Mesothelial cell of epicardium (in vitro differentiated cells): ENCODE measurements at regions not wholly inside any gene's neighbourhood (a gene's known extent, or its start where the extent isn't known, plus 50 kb on each side); places are given as distances from the start of the nearest gene placed in this dataset.
"Not testable (repeated sequence)": the region's sequence is repeated elsewhere in the genome, so short reads cannot be mapped to it uniquely, and the experiment has no call there.

Experiments used
- DNase-seq, 2 experiments: peaks; one replicate each; pipeline ENCODE4 v3.0.0; 2021; ENCODE audit warnings: low spot score in 2 of 2; ENCODE audit not compliant: unreplicated experiment in 2 of 2
- H3K27ac Mint-ChIP-seq: 2 replicates; pipeline ENCODE4 v1.8.0; 2021; ENCODE audit warnings: mixed read lengths
- H3K27me3 Mint-ChIP-seq: 2 replicates; pipeline ENCODE4 v1.8.0; 2021; ENCODE audit warnings: low read depth, mixed read lengths
- H3K36me3 Mint-ChIP-seq: 2 replicates; pipeline ENCODE4 v1.8.0; 2021; ENCODE audit warnings: mixed read lengths
- H3K4me1 Mint-ChIP-seq: 2 replicates; pipeline ENCODE4 v1.8.0; 2021; ENCODE audit warnings: mixed read lengths
- H3K4me3 Mint-ChIP-seq: 2 replicates; pipeline ENCODE4 v1.8.0; 2021; ENCODE audit warnings: mild to moderate bottlenecking, moderate library complexity, mixed read lengths
- H3K9me3 Mint-ChIP-seq: 2 replicates; pipeline ENCODE4 v1.8.0; 2021; ENCODE audit warnings: mixed read lengths
- TF ChIP-seq, protein P1 (sequence below): fragments of 200-600 bp; sonication (generic); IDR thresholded peaks from one replicate; pipeline ENCODE4 v1.5.0; 2021; ENCODE audit warnings: antibody characterized with exemption; ENCODE audit not compliant: unreplicated experiment

DNA sequence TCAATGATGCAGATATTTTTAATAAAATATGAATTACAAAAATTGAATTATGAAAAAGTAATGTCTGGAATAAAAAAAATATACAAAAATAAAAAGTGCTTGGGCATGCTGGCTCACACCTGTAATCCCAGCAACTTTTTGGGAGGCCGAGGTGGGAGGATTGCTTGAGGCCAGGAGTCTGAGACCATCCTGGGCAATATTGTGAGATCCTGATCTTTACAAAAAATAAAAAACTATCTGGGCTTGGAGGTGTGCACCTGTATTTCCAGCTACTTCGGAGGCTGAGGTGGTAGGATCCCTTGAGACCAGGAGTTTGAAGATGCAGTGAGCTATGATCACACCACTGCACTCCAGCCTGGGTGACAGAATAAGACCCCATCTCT lies 141.8 kb downstream of the NPIPB5 start:
- Mint-ChIP-seq H3K9me3 (no peaks in the 10 kb centered on the region), H3K4me1 (no peaks in the 10 kb centered on the region), H3K27me3 (peaks cover 6% of the 10 kb centered on the region), H3K36me3 (no peaks in the 10 kb centered on the region), H3K4me3 (no peak overlapping the region), H3K27ac (no peak overlapping the region)
- TF ChIP-seq, protein P1, sequence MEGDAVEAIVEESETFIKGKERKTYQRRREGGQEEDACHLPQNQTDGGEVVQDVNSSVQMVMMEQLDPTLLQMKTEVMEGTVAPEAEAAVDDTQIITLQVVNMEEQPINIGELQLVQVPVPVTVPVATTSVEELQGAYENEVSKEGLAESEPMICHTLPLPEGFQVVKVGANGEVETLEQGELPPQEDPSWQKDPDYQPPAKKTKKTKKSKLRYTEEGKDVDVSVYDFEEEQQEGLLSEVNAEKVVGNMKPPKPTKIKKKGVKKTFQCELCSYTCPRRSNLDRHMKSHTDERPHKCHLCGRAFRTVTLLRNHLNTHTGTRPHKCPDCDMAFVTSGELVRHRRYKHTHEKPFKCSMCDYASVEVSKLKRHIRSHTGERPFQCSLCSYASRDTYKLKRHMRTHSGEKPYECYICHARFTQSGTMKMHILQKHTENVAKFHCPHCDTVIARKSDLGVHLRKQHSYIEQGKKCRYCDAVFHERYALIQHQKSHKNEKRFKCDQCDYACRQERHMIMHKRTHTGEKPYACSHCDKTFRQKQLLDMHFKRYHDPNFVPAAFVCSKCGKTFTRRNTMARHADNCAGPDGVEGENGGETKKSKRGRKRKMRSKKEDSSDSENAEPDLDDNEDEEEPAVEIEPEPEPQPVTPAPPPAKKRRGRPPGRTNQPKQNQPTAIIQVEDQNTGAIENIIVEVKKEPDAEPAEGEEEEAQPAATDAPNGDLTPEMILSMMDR: no peak
- no peak for DNase-seq

DNA sequence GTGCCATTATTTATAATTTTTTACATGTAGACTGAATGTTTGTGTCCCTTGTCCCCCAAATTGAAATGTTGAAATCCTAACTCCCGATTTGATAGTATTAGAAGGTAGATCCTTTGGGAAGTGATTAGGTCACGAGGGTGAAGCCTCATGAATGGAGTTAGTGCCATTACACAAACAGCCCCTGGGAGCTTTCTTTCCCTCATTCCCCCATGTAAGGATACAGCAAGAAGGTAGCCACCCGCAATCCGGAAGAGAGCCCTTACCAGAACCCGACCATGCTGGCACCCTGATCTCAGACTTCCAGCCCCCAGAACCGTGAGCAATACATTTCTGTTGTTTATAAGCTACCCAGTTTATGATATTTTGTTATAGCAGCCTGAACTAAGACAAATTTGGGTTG lies 143.2 kb downstream of the NPIPB5 start:
- H3K36me3 Mint-ChIP-seq: no peaks in the 10 kb centered on the region
- no peaks in the 10 kb centered on the region for H3K9me3 Mint-ChIP-seq
- H3K27ac Mint-ChIP-seq: no peak overlapping the region
- H3K27me3 Mint-ChIP-seq: peaks cover 6% of the 10 kb centered on the region
- no peak for DNase-seq
- H3K4me3 Mint-ChIP-seq: no peak overlapping the region
- H3K4me1 Mint-ChIP-seq: no peaks in the 10 kb centered on the region
- TF ChIP-seq, protein P1: no peak

DNA sequence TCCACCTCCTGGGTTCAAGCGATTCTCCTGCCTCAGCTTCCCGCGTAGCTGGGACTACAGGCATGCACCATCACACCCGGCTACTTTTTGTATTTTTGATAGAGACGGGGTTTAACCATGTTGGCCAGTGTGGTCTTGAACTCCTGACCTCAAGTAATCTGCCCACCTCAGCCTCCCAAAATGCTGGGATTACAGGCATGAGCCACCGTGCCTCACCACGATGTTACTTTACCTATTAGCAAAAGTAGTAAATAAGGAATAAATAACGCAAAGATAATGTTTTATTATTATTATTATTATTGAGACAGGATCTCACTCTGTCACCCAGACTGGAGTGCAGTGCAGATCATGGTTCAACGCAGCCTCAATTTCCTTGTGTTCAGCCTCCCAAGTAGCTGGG lies 145.9 kb downstream of the NPIPB5 start:
- H3K9me3 Mint-ChIP-seq, H3K4me1 Mint-ChIP-seq, DNase-seq, H3K4me3 Mint-ChIP-seq, H3K27ac Mint-ChIP-seq, H3K27me3 Mint-ChIP-seq, H3K36me3 Mint-ChIP-seq: not testable (repeated sequence)

DNA sequence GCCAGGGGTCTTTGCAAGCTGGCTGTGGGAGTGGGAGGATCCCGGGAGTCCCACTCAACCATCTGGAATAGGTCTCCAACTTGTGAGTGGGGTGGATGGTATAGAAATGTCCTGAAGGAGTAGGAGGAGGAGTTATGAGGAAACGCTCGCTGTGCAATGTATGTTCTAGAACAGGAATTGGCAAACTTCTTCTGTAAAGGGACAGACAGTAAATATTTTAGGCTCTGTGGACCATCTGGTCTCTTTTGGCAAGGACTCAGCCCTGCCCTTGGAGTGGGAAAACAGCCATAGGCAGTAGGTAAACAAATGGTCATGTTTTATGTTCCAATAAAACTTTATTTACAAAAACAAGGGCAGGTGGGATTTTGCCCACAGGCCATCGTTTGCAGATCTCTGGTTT lies 149.2 kb downstream of the NPIPB5 start:
- TF ChIP-seq, protein P1: no peak
- Mint-ChIP-seq H3K4me1 (no peaks in the 10 kb centered on the region), H3K27ac (no peak overlapping the region), H3K36me3 (no peaks in the 10 kb centered on the region), H3K27me3 (no peaks in the 10 kb centered on the region), H3K4me3 (no peak overlapping the region), H3K9me3 (no peaks in the 10 kb centered on the region)
- DNase-seq: no peak

DNA sequence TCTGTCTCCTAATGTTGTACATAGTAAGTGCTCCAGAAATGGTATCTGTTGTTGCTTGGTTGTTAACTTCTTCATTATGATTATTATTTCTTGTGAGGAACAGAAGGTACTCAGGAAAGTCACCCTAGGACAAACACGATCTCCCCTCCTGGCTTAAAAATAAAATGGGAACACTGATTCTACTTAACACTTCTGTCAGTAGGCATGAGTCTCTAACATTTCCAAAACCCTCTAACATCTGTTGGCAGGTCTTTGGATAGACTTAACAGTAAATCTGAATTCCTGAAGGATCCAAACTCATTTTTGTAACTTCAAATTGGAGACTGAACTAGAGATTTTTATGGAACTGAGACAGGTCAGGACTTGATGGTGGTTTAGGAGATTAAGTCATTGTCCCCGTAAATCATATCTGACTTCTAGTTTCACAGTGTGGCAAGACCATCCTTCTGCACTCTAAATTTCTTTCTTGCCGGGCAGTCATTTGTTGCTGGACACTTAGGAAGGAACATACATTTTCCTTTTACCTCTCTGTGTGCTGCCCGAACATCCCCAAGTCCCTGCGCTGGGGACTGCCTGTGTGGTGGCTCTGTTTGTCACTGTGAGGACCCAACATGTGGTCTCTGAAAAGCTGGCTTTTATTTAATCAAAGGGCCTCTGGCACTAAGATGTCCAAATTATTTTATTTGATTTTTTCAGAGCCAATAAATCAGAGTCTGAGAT lies 149.9 kb downstream of the NPIPB5 start:
- Mint-ChIP-seq H3K4me1 (no peaks in the 10 kb centered on the region), H3K27ac (no peak overlapping the region), H3K4me3 (no peak overlapping the region), H3K27me3 (no peaks in the 10 kb centered on the region), H3K36me3 (no peaks in the 10 kb centered on the region), H3K9me3 (no peaks in the 10 kb centered on the region)
- TF ChIP-seq, protein P1: no peak
- no peak for DNase-seq

DNA sequence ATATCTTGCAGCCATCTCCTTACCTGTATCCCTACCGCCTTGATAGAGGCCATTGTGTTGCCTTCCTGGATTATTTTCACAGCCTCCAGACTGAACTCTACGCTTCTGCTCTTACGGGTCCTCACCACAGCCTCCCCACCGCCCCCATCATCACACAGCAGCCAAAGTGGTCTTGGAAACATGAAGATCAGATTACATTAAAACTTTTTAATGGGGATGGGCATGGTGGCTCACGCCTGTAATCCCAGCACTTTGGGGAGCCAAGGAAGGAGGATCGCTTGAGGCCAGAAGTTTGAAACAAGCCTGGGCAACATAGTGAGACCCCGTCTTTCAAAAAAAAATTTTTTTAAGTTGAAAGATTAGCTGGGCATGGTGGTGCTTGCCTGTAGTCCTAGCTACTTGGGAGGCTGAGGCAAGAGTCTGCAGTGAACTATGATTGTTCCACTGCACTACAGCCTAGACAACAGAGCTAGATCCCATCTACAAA lies 150.5 kb downstream of the NPIPB5 start:
- no peak overlapping the region for H3K27ac Mint-ChIP-seq
- peak in 1 of 2 experiments; percentile 32 for DNase-seq
- H3K36me3 Mint-ChIP-seq: no peaks in the 10 kb centered on the region
- no peaks in the 10 kb centered on the region for H3K27me3 Mint-ChIP-seq
- no peaks in the 10 kb centered on the region for H3K9me3 Mint-ChIP-seq
- TF ChIP-seq, protein P1: no peak
- no peak overlapping the region for H3K4me3 Mint-ChIP-seq
- no peaks in the 10 kb centered on the region for H3K4me1 Mint-ChIP-seq

DNA sequence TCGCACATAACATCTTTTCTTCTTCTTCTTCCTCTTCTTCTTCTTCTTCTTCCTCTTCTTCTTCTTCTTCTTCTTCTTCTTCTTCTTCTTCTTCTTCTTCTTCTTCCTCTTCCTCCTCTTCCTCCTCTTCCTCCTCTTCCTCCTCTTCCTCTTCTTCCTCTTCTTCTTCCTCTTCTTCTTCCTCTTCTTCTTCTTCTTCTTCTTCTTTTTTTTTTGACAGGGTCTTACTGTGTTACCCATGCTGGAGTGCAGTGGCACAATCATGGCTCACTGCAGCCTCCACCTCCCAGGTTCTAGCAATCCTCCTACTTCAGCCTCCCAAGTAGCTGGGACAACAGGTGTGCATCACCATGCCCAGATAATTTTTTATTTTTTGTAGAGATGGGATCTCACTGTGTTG lies 151.0 kb upstream of the HS3ST2 start:
- not testable (repeated sequence) for H3K4me3 Mint-ChIP-seq, H3K4me1 Mint-ChIP-seq, H3K36me3 Mint-ChIP-seq, H3K27ac Mint-ChIP-seq, H3K27me3 Mint-ChIP-seq, DNase-seq, H3K9me3 Mint-ChIP-seq
